Type B pancreatic cell (in vitro differentiated cells): ENCODE measurements at regions not wholly inside any gene's neighbourhood (a gene's known extent, or its start where the extent isn't known, plus 50 kb on each side); places are given as distances from the start of the nearest gene placed in this dataset.
A peak's percentile ranks its signal among the peaks of the same experiment; 100 is the strongest.
"Not testable (repeated sequence)": the region's sequence is repeated elsewhere in the genome, so short reads cannot be mapped to it uniquely, and the experiment has no call there.

ENCODE experiments used
- DNase-seq: peaks from one replicate; pipeline ENCODE4 v3.0.0; 2021; ENCODE audit warnings: mixed read lengths; ENCODE audit not compliant: unreplicated experiment; ENCODE audit errors: extremely low spot score
- H3K27ac Mint-ChIP-seq: 2 replicates; pipeline ENCODE4 v1.8.0; 2021; ENCODE audit warnings: mild to moderate bottlenecking, mixed read lengths
- H3K27me3 Mint-ChIP-seq: 2 replicates; pipeline ENCODE4 v1.8.0; 2021; ENCODE audit warnings: mixed read lengths
- H3K36me3 Mint-ChIP-seq: 2 replicates; pipeline ENCODE4 v1.8.0; 2021; ENCODE audit warnings: mixed read lengths
- H3K4me1 Mint-ChIP-seq: one replicate; pipeline ENCODE4 v1.8.0; 2021; ENCODE audit warnings: mixed read lengths; ENCODE audit not compliant: unreplicated experiment
- H3K4me3 Mint-ChIP-seq: 2 replicates; pipeline ENCODE4 v1.8.0; 2021; ENCODE audit warnings: mild to moderate bottlenecking, mixed read lengths
- H3K9me3 Mint-ChIP-seq: 2 replicates; pipeline ENCODE4 v1.8.0; 2021; ENCODE audit warnings: mixed read lengths
- CTCF ChIP-seq: fragments of 200-600 bp; sonication (generic); conservative IDR thresholded peaks from 2 replicates; pipeline ENCODE4 v1.5.0; 2021; ENCODE audit warnings: antibody characterized with exemption, mild to moderate bottlenecking

GRCh38 chr10:117432866-117433265 lies 57.6 kb upstream of the PDZD8 start:
- DNase-seq = no peak
- no peaks in the 10 kb centered on the region for H3K36me3 Mint-ChIP-seq
- no peak for TF ChIP-seq CTCF
- H3K27me3 Mint-ChIP-seq = peaks cover 5% of the 10 kb centered on the region
- H3K4me3 Mint-ChIP-seq = no peak overlapping the region
- H3K9me3 Mint-ChIP-seq = no peaks in the 10 kb centered on the region
- no peak overlapping the region for H3K27ac Mint-ChIP-seq
- H3K4me1 Mint-ChIP-seq = peaks cover 12% of the 10 kb centered on the region

GRCh38 chr10:117431160-117431559 lies 55.9 kb upstream of the PDZD8 start:
- Mint-ChIP-seq H3K27me3 (peaks cover 5% of the 10 kb centered on the region), H3K4me1 (peaks cover 16% of the 10 kb centered on the region), H3K36me3 (no peaks in the 10 kb centered on the region), H3K9me3 (no peaks in the 10 kb centered on the region), H3K4me3 (no peak overlapping the region), H3K27ac (no peak overlapping the region)
- peak; percentile 27 for TF ChIP-seq CTCF
- DNase-seq = no peak

- H3K27ac Mint-ChIP-seq, H3K9me3 Mint-ChIP-seq, H3K36me3 Mint-ChIP-seq, DNase-seq, H3K4me3 Mint-ChIP-seq, H3K27me3 Mint-ChIP-seq: not testable (repeated sequence)
- H3K4me1 Mint-ChIP-seq = peaks cover 20% of the 10 kb centered on the region
These were observed 55.3 kb upstream of the PDZD8 start for GRCh38 chr10:117430535-117430934.

- Mint-ChIP-seq H3K4me3 (no peak overlapping the region), H3K36me3 (no peaks in the 10 kb centered on the region), H3K4me1 (peaks cover 20% of the 10 kb centered on the region), H3K27ac (no peak overlapping the region), H3K27me3 (peaks cover 5% of the 10 kb centered on the region), H3K9me3 (peaks cover 4% of the 10 kb centered on the region)
- TF ChIP-seq CTCF = no peak
- DNase-seq = no peak
These were observed 54.5 kb upstream of the PDZD8 start for GRCh38 chr10:117429643-117430265.

- Mint-ChIP-seq H3K27ac (no peak overlapping the region), H3K9me3 (peaks cover 5% of the 10 kb centered on the region), H3K27me3 (peaks cover 5% of the 10 kb centered on the region), H3K4me3 (no peak overlapping the region), H3K4me1 (peaks cover 20% of the 10 kb centered on the region), H3K36me3 (no peaks in the 10 kb centered on the region)
- DNase-seq = no peak
- TF ChIP-seq CTCF = no peak
These were observed 52.1 kb upstream of the PDZD8 start for GRCh38 chr10:117427356-117427755.

- Mint-ChIP-seq H3K36me3 (no peaks in the 10 kb centered on the region), H3K27ac (peak overlapping the region; percentile 9), H3K9me3 (peaks cover 5% of the 10 kb centered on the region), H3K27me3 (peaks cover 4% of the 10 kb centered on the region), H3K4me1 (peaks cover 20% of the 10 kb centered on the region), H3K4me3 (no peak overlapping the region)
- DNase-seq = no peak
- no peak for TF ChIP-seq CTCF
These were observed 50.8 kb upstream of the PDZD8 start for GRCh38 chr10:117425974-117426566.
